ENCODE measurements at regions not wholly inside any gene's neighbourhood (a gene's known extent, or its start where the extent isn't known, plus 50 kb on each side); places are given as distances from the start of the nearest gene placed in this dataset.

DNA sequence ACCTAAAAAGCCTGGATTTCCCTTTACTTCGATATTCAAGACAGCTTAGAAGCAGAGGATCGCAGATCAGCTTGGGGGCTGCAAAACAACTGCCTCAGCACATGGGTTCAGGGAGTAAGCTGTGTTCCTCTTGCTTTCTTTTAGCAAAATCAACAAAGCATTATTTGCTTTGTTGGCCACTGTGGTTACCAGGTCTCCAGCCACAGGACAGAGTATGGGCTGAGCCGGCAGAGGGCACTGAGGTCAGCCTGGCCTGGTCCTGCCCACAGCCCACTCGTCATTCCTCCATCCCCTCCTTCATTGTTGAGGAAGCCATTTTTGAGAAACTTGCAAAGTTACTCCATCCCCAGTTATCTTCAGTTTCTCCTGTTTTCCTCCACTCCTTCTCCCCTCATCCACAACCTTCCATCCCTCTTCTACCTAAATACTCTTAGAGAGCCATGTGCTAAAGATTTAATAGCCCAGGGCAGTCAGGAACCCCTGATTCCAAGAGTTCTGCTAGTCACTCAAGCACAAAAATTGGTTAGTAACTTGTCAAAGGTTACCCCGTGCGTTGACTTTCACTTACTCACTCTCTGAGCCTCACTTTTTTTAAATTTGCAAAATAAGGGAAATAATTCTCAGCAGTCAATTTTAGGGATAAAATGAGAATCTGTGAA is 60.0 kb upstream of the HES1 start:
- TF ChIP-seq GATA2 (IDR thresholded peaks at IDR 0.05; ENCODE audit: low read depth, low read length) = no peak
- no peak for TF ChIP-seq GATA3 (IDR thresholded peaks at IDR 0.05; ENCODE audit: low read depth, low read length)

Data from SH-SY5Y (cell line).